ENCODE measurements at regions not wholly inside any gene's neighbourhood (a gene's known extent, or its start where the extent isn't known, plus 50 kb on each side); places are given as distances from the start of the nearest gene placed in this dataset.

DNA sequence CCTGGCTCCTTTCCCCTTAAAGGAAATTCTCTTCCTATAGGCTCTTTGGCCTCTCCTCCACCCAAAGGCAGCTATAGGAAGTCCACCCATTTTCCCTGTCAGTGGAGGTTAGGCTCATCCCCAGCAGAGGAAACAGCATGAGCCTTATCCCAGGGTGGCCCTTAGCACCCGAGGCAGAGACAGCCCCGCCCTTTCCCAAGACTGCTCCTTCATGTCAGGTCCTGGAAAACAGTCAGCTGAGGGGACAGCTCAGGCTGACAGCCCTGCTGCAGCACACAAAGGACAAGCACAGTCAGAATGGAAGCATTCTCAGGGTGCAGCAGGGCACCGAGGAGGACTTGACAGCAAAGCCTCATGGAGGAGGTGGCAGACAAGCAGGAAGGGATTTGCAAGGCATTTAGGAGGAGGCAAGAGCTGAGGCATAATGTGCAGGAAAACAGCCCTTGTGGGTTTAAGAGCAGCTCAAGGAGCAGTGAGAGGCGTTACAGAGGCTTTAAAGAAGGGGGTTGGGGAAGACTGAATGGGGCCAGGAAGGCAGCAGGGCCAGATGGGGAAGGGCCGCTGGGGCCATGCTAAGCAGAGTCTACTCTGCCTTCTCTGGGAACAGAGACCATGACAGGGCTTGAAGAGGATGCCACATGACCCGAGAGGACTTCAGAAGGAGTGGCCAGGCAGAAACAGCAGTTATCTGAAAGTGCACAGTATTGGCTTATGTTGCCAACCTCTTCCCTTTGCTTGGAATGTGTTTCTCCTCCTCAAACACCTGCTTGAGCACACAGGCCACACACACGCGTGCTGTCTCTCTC, 216.6 kb downstream of the SH3BP4 start:
- Mint-ChIP-seq H3K27ac (no peak overlapping the region), H3K36me3 (ENCODE audit: low read depth) (no peaks in the 10 kb centered on the region), H3K27me3 (peaks cover 16% of the 10 kb centered on the region), H3K4me1 (ENCODE audit: low read depth) (no peaks in the 10 kb centered on the region), H3K9me3 (peaks cover 4% of the 10 kb centered on the region), H3K4me3 (no peak overlapping the region)
- DNase-seq: no peak

DNA sequence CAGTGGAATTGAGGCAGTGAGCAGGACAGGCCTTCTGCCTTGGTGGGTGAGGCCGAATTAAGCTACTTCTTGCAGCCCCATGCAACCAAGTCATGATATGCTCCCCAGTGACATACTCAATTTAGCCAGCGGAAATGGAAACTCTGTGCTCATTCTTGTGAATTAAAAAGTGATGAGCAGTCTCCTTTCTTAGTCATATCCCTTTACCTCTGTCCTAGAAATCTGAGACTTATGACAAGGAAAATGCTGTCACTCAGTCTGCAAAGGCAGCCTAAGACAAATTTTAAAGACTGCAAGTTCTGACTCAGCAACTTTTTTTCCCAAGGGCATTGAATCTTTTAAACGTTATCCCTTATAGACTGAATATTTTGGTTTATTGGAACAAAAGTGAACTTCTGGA, 218.2 kb downstream of the SH3BP4 start:
- H3K4me1 Mint-ChIP-seq (ENCODE audit: low read depth): no peaks in the 10 kb centered on the region
- no peak overlapping the region for H3K27ac Mint-ChIP-seq
- H3K27me3 Mint-ChIP-seq: peaks cover 29% of the 10 kb centered on the region
- H3K36me3 Mint-ChIP-seq (ENCODE audit: low read depth): no peaks in the 10 kb centered on the region
- DNase-seq: no peak
- no peak overlapping the region for H3K4me3 Mint-ChIP-seq
- H3K9me3 Mint-ChIP-seq: peaks cover 4% of the 10 kb centered on the region

DNA sequence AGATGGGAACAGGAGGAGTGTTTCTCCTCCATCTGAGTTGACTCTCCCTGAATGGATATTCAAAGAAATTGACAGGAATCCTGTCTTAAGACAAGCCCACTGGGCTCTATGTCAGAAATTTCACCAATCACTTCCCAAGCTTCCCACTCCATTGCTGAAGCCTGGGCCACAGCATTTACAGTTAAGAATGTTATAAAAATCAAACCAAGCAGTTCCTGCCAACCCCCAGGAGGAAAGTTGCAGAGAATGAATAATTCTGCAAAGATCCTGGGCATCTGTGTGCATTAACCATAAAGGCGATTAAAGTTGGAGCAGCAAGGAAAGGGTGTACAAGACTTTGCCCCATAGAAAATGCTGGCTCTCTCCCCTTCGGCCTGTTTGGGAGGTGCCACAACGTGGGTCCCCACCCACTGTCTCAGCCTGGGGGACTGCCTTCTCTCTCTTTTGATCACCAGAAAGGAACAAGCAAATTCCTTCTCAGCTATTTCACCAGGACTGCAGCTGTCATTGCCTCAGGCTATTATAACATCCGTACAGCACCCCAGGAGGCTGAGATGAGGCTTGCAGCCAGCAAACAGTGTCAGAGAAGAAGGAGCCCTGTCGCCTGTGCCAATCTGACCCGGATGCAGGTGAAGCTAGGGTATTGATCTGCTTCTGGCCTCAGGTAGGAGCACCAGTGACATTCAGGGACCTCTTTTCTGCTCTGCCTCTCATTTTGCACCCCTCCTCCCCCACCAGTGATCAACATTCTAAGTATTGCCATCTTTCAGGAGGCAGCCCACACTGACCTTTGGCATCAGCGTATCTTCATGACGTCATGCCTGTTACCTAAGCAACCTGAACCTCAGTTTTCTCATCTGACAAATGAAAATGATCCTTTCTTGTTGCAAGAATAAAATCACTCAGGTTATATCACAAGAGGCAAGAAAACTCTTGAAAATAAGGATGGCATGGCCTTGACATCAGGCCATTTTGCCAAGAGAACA, 219.0 kb downstream of the SH3BP4 start:
- no peak overlapping the region for H3K27ac Mint-ChIP-seq
- H3K36me3 Mint-ChIP-seq (ENCODE audit: low read depth): no peaks in the 10 kb centered on the region
- H3K9me3 Mint-ChIP-seq: peaks cover 4% of the 10 kb centered on the region
- DNase-seq: no peak
- peaks cover 30% of the 10 kb centered on the region for H3K27me3 Mint-ChIP-seq
- no peaks in the 10 kb centered on the region for H3K4me1 Mint-ChIP-seq (ENCODE audit: low read depth)
- H3K4me3 Mint-ChIP-seq: no peak overlapping the region

DNA sequence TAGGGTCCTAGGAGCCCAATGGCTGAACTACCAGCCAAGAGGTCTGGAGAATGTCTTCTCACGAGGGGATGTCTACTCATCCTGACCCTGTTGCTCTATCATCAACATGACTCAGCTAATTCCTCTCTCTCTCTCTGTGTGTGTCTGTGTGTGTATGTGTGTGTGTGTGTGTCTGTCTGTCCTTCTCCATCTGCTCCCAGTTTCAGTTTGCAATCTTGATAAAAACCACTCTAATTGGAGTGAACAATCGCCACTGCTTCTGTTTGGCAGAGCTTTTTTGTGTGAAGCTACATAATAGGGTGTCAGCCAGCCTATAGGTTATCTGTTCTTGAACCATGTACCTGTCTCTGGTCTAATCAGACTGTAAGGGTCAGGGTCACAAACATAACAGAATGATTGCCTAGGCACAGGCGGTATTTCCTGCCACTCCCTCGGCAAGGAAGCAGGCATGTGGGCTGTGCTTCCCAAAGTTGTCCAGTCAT, 219.8 kb downstream of the SH3BP4 start:
- Mint-ChIP-seq H3K36me3 (ENCODE audit: low read depth) (no peaks in the 10 kb centered on the region), H3K27me3 (peaks cover 27% of the 10 kb centered on the region), H3K27ac (no peak overlapping the region), H3K9me3 (peaks cover 4% of the 10 kb centered on the region), H3K4me1 (ENCODE audit: low read depth) (no peaks in the 10 kb centered on the region), H3K4me3 (no peak overlapping the region)
- no peak for DNase-seq

DNA sequence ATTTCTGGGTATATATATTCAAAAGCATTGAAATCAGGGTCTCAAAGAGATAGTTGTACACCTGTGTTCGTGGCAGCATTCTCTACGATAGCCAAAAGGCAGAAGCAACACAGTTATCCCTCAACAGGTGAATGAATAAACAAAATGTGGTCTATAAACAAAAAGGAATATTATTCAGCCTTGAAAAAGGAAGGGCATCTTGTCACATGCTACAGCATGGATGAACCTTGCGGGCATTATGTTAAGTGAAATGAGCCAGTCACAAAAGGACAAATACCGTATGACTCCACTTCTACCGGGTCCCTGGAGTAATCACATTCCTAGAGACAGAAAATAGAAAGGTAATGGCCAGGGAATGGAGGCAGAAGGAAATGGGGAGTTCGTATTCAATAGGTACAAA, 228.8 kb downstream of the SH3BP4 start:
- no peak overlapping the region for H3K27ac Mint-ChIP-seq
- H3K9me3 Mint-ChIP-seq: no peaks in the 10 kb centered on the region

DNA sequence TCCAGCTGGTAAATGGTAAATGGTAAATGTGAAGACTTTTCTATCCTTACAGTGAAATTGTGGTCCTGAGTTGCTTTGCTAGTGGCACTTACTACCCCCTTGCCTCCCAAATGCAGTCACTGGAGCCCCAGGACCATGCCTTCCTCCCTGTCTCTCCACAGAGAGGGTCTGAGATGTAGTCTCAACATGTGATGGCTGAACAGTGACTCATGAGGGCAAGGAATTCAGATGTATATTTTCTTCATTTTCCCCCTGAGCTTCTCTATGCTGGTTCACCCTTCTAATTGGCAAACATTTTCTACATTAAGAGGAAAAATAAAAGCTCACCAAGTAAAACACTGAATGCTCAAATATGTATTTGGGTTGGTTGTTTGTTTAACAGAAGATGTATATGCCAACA, 232.0 kb downstream of the SH3BP4 start:
- Mint-ChIP-seq H3K27ac (no peak overlapping the region), H3K36me3 (ENCODE audit: low read depth) (no peaks in the 10 kb centered on the region), H3K9me3 (no peaks in the 10 kb centered on the region), H3K4me3 (no peak overlapping the region), H3K27me3 (peaks cover 21% of the 10 kb centered on the region), H3K4me1 (ENCODE audit: low read depth) (no peaks in the 10 kb centered on the region)
- no peak for DNase-seq

More for the DNA sequence above, 228.8 kb downstream of the SH3BP4 start:
- Mint-ChIP-seq H3K36me3 (ENCODE audit: low read depth) (no peaks in the 10 kb centered on the region), H3K27me3 (peaks cover 25% of the 10 kb centered on the region), H3K4me1 (ENCODE audit: low read depth) (no peaks in the 10 kb centered on the region), H3K4me3 (no peak overlapping the region)
- DNase-seq: no peak

DNA sequence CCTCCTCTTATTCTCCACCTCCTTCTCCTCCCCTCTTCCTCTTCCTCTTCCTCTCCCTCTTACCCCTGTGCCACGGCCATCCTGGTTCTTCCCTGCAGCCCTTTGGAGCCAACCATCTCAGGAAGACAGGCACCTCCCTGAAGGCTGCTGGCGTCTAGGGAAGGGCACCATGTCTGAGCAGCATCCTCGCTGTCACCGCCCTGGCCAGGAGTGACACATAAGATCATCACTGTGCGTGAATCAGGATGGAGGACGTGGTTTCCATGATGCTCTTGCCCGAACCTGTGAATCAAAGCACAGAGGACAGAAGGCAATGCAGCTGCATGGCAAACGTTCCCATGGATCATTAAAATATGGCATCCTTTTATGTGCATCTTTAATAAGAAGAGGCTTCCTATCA, 236.0 kb downstream of the SH3BP4 start:
- no peaks in the 10 kb centered on the region for H3K9me3 Mint-ChIP-seq
- no peaks in the 10 kb centered on the region for H3K4me1 Mint-ChIP-seq (ENCODE audit: low read depth)

DNA sequence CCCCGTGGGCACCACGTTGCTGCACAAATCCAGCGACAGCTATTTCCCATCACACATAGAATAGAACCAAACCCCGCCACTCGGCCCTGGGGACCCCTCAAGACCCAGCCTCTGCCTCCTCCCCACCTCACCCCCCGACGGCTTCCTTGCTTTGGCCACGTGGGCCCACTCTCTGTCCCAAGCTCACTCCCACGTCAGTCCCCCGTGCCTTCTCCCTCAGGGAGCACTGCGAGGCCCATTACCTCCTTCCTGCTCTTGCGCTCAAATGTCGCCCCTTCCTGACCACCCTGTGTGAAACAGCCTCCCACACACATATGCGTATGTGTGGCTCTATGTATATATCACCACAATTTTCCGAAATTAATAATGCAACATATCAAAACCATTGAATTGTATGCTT, 239.7 kb downstream of the SH3BP4 start:
- Mint-ChIP-seq H3K4me1 (ENCODE audit: low read depth) (no peaks in the 10 kb centered on the region), H3K36me3 (ENCODE audit: low read depth) (no peaks in the 10 kb centered on the region), H3K27me3 (peaks cover 31% of the 10 kb centered on the region), H3K27ac (no peak overlapping the region), H3K4me3 (no peak overlapping the region), H3K9me3 (no peaks in the 10 kb centered on the region)
- DNase-seq: no peak

More for the DNA sequence above, 236.0 kb downstream of the SH3BP4 start:
- Mint-ChIP-seq H3K27ac (no peak overlapping the region), H3K4me3 (no peak overlapping the region), H3K36me3 (ENCODE audit: low read depth) (no peaks in the 10 kb centered on the region), H3K27me3 (peaks cover 5% of the 10 kb centered on the region)
- no peak for DNase-seq

DNA sequence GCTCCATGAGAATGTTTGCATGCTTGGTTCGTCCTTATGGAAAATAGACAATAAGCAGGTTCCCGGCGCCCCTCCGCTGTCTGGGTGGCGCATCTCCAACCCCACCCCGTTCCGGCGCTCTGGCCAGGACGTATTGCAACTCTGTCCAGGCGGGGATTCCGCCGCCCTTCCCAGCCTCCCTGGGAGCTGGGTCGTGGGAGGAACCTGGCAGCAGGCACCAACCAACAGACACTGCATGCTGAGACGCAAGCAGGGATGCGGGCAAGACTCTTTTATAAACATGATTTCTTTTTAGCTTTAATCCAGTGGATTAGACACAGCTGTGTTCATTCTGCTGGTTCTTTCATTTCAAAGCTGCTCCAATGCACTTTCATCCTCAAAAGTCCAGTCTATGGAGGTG, 240.2 kb downstream of the SH3BP4 start:
- no peak overlapping the region for H3K27ac Mint-ChIP-seq
- DNase-seq: no peak
- no peaks in the 10 kb centered on the region for H3K9me3 Mint-ChIP-seq
- no peaks in the 10 kb centered on the region for H3K4me1 Mint-ChIP-seq (ENCODE audit: low read depth)
- no peaks in the 10 kb centered on the region for H3K36me3 Mint-ChIP-seq (ENCODE audit: low read depth)
- peaks cover 31% of the 10 kb centered on the region for H3K27me3 Mint-ChIP-seq
- H3K4me3 Mint-ChIP-seq: no peak overlapping the region

DNA sequence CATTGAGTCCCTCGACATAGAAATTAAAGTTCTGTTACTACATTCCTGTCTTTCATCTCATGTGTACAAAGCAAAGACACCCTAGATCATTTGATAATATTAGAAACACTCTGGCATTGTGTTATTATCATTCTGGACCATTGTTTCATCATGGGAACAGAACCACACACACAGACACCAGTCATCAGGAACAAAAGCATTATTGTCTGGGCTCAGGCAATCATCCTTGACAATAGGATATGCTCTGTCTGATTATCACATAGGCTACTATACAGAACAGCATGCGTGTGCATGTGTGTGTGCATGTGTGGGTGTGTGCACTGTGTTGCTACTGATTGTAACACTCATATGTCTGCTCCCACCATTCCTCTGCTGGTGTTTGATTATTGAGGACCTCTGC, 242.5 kb downstream of the SH3BP4 start:
- DNase-seq: no peak
- Mint-ChIP-seq H3K27ac (no peak overlapping the region), H3K4me1 (ENCODE audit: low read depth) (no peaks in the 10 kb centered on the region), H3K4me3 (no peak overlapping the region), H3K27me3 (peaks cover 31% of the 10 kb centered on the region), H3K9me3 (no peaks in the 10 kb centered on the region), H3K36me3 (ENCODE audit: low read depth) (no peaks in the 10 kb centered on the region)

DNA sequence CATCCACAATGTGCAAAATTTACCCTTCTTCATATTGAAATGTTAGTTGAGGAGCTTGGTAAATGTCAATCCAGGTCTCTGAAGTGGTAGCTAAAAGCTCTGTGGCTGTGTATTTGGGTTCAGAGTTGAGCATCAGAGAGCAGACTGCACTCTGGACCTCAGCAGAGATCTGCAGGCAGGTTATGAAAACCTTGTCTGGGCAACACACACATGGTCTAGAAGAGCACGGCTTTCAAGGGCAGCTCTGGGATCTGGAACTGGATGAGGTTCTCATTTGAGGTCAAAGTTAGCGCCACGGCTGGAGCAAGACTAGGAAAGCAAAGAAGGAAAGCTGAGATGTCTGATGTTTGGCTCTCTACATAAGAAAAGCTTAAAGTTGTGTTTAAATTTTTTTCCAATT, 243.0 kb downstream of the SH3BP4 start:
- Mint-ChIP-seq H3K27me3 (peaks cover 31% of the 10 kb centered on the region), H3K4me3 (no peak overlapping the region), H3K9me3 (no peaks in the 10 kb centered on the region), H3K36me3 (ENCODE audit: low read depth) (no peaks in the 10 kb centered on the region), H3K27ac (no peak overlapping the region), H3K4me1 (ENCODE audit: low read depth) (no peaks in the 10 kb centered on the region)
- no peak for DNase-seq

DNA sequence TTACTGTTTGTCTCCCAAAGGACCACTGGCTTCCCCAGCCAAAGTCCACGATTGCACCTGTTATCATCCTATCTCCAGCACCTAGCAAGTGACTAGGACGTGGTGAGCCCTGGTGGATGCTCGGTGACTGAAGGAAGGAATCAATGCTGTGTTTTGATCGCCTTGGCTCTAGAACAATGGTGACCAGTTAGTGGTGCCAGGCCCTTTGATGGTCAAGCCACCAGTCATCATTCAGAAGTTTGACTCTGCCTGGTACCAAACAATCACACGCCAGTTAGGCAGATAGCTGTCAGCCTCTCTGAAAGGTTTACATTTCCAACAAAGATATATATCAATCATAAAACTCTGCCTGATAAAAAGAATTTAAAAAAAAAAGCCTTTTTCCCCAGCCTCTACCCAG, 244.1 kb downstream of the SH3BP4 start:
- Mint-ChIP-seq H3K36me3 (ENCODE audit: low read depth) (no peaks in the 10 kb centered on the region), H3K4me3 (no peak overlapping the region), H3K27ac (no peak overlapping the region), H3K9me3 (no peaks in the 10 kb centered on the region), H3K4me1 (ENCODE audit: low read depth) (no peaks in the 10 kb centered on the region), H3K27me3 (peaks cover 31% of the 10 kb centered on the region)
- no peak for DNase-seq

DNA sequence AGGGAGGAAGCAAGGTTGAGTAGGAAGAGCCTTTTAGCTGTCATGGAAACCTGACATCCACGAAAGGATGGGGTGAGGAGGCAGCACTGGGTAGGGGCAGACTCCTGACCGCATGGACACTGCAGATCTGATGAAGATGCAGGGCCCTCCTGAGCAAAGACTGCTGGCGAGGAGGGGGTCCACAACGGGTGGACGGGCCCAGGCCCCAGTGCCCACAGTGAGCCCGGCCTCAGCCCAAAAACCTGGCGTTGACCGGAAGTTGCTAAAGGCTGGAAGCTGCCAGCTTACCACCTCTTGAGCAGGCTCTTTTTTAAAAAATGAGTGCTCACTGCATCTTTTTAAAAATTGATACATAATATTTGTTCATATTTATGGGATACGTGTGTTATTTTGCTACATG, 247.3 kb downstream of the SH3BP4 start:
- Mint-ChIP-seq H3K4me1 (ENCODE audit: low read depth) (no peaks in the 10 kb centered on the region), H3K9me3 (no peaks in the 10 kb centered on the region), H3K36me3 (ENCODE audit: low read depth) (no peaks in the 10 kb centered on the region), H3K27ac (no peak overlapping the region), H3K27me3 (peaks cover 23% of the 10 kb centered on the region), H3K4me3 (no peak overlapping the region)
- DNase-seq: no peak

DNA sequence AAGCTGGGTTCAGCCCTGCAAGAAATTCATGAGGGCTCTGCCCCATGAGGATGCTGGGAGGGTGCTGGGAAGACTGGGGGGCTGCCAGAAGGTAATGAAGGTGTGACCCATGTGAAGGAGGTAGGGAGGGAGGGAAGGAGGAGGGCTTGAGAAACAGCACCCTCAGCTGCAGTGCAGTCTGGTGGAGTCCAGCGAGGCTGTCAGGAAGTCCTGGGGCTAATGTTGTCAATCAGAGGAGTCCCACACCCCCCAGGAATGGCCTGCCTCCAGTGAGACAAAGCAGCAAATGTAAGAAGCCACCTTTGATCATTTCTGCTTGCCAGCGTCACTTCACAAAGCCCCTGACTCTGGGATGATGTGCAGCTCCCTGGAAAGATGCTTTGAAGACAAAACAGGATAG, 248.4 kb downstream of the SH3BP4 start:
- H3K27ac Mint-ChIP-seq: no peak overlapping the region
- H3K27me3 Mint-ChIP-seq: peaks cover 14% of the 10 kb centered on the region
- H3K4me3 Mint-ChIP-seq: no peak overlapping the region
- no peak for DNase-seq
- no peaks in the 10 kb centered on the region for H3K36me3 Mint-ChIP-seq (ENCODE audit: low read depth)
- no peaks in the 10 kb centered on the region for H3K4me1 Mint-ChIP-seq (ENCODE audit: low read depth)
- no peaks in the 10 kb centered on the region for H3K9me3 Mint-ChIP-seq

DNA sequence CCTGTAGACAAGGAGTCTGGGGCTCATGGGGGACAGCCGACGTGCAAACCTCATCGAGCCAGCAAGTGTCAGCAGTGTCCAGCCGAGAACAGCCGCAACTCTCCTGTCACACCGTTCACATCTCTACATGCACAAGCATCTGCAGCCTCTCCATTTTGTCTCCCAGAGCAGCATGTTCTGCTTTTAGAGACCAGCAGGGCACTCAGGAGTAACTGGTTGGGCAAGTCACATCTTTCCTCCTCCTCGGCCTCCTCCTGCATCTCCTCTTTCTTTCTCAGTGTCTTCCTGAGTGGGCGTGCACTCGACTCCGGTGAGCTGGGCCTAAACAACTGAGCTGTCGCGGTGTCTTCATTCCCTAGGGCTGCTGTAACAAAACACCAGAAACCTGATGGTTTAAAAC, 249.9 kb downstream of the SH3BP4 start:
- Mint-ChIP-seq H3K27me3 (peaks cover 17% of the 10 kb centered on the region), H3K4me3 (no peak overlapping the region), H3K9me3 (no peaks in the 10 kb centered on the region), H3K4me1 (ENCODE audit: low read depth) (no peaks in the 10 kb centered on the region), H3K36me3 (ENCODE audit: low read depth) (no peaks in the 10 kb centered on the region), H3K27ac (no peak overlapping the region)
- DNase-seq: no peak

All from activated T-cell treated with anti-CD3 and anti-CD28 coated beads, Interleukin-2, amount 50 U/mL, for 24 hours (primary cell).